Cardiac fibroblast (primary cell): ENCODE measurements at regions not wholly inside any gene's neighbourhood (a gene's known extent, or its start where the extent isn't known, plus 50 kb on each side); places are given as distances from the start of the nearest gene placed in this dataset.

Experiments
- DNase-seq, 2 donors: peaks; one replicate each; pipeline versions ENCODE4 v3.0.0 to v3.0.0-alpha.2; 2010; ENCODE audit warnings: low read depth in 2 of 2
- H3K4me3 ChIP-seq, 2 donors: replicated peaks in 1 of 2; 1 replicate in 1 of 2; 2 replicates in 1 of 2; pipeline ENCODE4 v1.5.1; 2011; ENCODE audit warnings: low read depth in 2 of 2, low read length in 2 of 2, mild to moderate bottlenecking in 2 of 2, moderate library complexity in 1 of 2
- TF ChIP-seq, protein P1 (sequence below): IDR thresholded peaks from one replicate; pipeline ENCODE4 v1.5.1; 2011; ENCODE audit warnings: low read depth, mild to moderate bottlenecking, low read length, inconsistent platforms

DNA sequence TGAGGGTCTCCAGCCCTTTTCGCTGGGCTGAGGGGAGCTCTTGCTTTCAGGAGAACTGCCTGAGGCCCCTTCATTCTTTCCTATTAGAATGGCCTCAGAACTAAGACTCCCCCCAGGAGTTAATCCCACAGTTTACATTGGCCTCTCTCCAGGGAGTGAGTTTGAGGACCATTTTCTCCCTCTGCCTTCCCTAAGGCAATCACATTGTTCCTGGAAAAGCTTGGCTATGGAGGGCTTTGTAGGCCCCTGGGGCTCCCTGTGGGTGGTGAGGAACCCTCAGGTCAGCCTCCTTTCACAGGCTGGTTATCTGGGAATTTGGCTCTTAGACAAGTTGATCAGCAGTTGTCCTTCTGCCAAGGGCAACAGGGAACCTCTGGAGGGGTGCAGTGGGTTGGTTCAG is 343.7 kb downstream of the RPS24 start:
- DNase-seq, result peak in 1 of 2 donors; percentile 47
- TF ChIP-seq, protein P1, sequence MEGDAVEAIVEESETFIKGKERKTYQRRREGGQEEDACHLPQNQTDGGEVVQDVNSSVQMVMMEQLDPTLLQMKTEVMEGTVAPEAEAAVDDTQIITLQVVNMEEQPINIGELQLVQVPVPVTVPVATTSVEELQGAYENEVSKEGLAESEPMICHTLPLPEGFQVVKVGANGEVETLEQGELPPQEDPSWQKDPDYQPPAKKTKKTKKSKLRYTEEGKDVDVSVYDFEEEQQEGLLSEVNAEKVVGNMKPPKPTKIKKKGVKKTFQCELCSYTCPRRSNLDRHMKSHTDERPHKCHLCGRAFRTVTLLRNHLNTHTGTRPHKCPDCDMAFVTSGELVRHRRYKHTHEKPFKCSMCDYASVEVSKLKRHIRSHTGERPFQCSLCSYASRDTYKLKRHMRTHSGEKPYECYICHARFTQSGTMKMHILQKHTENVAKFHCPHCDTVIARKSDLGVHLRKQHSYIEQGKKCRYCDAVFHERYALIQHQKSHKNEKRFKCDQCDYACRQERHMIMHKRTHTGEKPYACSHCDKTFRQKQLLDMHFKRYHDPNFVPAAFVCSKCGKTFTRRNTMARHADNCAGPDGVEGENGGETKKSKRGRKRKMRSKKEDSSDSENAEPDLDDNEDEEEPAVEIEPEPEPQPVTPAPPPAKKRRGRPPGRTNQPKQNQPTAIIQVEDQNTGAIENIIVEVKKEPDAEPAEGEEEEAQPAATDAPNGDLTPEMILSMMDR, result no peak
- no peak overlapping the region for H3K4me3 ChIP-seq

DNA sequence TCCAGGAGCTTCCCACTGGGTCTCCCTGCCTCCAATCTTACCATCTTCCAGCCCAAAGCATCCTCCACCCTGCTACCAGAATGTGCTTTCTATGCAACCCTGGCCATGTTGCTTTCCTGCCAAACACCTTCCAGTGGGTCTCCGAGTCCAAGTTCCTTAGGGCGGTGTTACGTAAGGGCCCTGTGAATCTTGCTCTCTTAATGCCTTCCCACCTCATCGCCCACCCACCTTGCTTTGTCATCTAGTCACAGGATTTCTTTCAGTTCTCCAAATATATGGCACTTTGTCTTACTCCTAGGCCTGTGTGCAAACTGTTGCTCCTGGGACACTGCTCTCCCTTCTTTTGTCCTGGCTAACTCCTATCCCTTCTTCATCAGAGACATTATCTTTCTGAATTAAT is 344.5 kb downstream of the RPS24 start:
- DNase-seq, result no peak
- TF ChIP-seq, protein P1, result no peak
- no peak overlapping the region for H3K4me3 ChIP-seq

DNA sequence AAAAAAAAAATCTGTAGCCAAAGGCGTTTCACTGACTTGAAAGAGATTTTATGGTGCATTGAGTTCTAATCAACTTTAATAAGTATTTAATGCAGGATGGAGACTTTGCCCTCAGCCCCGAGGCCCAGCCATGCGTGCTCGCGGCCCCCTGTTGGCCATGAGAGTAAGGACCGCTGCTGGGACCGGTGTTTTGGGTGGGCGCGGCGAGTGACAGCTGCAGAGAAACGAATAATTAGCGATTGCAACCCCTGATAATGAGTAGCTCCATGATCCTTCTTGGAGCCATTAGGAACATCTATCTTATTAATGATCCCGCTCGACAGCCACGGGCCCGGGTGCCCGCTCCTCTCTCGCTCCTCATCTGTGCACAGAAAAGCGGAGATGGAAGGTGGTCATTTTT is 347.4 kb downstream of the RPS24 start:
- H3K4me3 ChIP-seq, result no peak overlapping the region
- TF ChIP-seq, protein P1, result peak; percentile 44
- DNase-seq, result peak in 1 of 2 donors; percentile 1

DNA sequence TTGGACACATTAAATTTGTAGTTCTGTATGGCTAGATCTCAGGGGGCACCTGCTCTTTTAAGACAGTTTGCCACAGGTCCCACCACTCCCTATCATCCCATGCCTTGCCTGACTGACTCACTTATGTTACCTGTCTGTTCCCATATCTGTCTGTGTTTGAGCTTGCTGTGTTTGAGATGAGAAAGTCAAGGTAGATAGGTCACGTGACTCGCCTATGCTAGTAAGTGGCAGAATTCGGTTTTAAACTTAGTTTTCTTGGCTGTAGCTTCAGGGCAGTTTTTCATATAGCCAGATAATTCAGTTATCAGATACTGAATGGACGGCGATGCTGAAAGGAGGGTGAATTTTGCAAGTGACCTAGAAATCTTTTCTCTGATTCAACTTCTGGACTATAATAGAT is 348.4 kb downstream of the RPS24 start:
- TF ChIP-seq, protein P1, result no peak
- DNase-seq, result no peak
- H3K4me3 ChIP-seq, result no peak overlapping the region

- TF ChIP-seq, protein P1, result no peak
- DNase-seq, result no peak
- no peak overlapping the region for H3K4me3 ChIP-seq
These were observed 349.1 kb downstream of the RPS24 start for GRCh38 chr10:78382772-78383171.

DNA sequence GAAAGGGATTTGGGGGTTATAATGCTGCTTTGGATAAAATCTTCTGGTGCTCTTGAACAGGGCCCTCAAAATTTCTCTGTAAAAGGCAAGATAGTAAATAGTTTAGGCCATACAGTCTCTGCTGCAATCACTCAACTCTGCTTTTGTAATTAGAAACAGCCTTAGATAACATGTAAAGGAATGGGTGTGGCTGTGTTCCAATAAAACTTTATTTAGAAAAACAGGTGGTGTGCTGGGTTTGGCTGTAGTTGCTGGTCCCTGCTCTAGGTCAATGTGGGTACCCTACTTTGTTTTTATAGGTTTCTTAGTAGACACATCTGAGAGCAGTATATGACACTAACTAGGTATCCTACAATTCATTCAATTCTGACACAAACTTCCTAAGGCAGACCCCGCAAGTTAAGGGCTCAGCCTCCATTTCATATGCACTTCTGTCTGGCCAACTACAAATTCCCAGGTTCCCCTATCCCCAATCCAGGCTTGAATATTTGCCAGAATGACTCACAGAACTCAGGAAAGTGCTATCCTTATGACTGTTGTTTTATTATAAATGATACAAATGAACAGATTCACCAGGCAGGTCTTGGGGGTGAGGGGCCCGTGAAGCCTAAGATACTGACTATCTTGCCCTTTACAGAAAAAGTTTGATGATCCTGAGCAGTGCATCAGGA is 349.9 kb downstream of the RPS24 start:
- DNase-seq, result peak in 1 of 2 donors; percentile 32
- no peak overlapping the region for H3K4me3 ChIP-seq
- TF ChIP-seq, protein P1, result no peak

DNA sequence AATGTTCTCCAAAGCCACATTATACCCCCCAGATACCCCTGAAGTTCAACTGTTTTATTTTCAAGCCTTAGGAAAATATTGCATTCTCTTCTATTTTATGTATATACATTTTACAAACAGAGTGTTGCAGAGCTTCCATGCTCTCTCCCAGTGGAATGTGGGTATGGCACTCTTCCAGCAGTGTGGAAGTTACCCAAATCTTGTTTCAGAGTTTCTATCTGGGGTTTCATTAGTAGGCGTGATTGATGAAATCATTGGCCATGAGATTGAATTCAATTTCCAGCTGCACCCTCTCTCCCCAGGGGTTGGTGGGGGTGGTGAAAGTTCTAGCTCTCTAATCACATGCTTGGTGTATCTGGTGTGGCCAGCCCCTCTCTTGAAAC is 350.4 kb downstream of the RPS24 start:
- DNase-seq, result peak in 1 of 2 donors; percentile 34
- H3K4me3 ChIP-seq, result no peak overlapping the region
- TF ChIP-seq, protein P1, result no peak
